ENCODE measurements at regions not wholly inside any gene's neighbourhood (a gene's known extent, or its start where the extent isn't known, plus 50 kb on each side); places are given as distances from the start of the nearest gene placed in this dataset.

- Histone ChIP-seq H4K20me1 (ENCODE audit: control insufficient read depth, insufficient read depth, low read length, poor library complexity, severe bottlenecking) (no peaks in the 10 kb centered on the region), H3K79me2 (ENCODE audit: control insufficient read depth, insufficient read depth, low read length) (no peaks in the 10 kb centered on the region), H3K4me1 (ENCODE audit: control insufficient read depth in 2 of 2, insufficient read depth in 2 of 2, low read length in 2 of 2) (no peaks in the 10 kb centered on the region), H2AFZ (ENCODE audit: insufficient read depth, low read depth, low read length, poor library complexity, severe bottlenecking) (no peak overlapping the region), H3K9me3 (ENCODE audit: control extremely low read depth in 1 of 3, control insufficient read depth in 2 of 3, insufficient read depth in 1 of 3, low read length in 2 of 3) (no peaks in the 10 kb centered on the region), H3K27ac (ENCODE audit: low read length in 2 of 2) (no peak overlapping the region), H3K27me3 (replicated peaks in 1 of 4; ENCODE audit: control extremely low read depth in 1 of 4, control insufficient read depth in 3 of 4, insufficient read depth in 4 of 4, low read length in 3 of 4) (no peaks in the 10 kb centered on the region), H3K4me3 (ENCODE audit: control extremely low read depth in 1 of 5, extremely low read depth in 1 of 5, insufficient read depth in 1 of 5, low read depth in 2 of 5, low read length in 4 of 5) (no peak overlapping the region), H3K4me2 (replicated peaks; ENCODE audit: low read depth, low read length, poor library complexity, severe bottlenecking) (no peak overlapping the region), H3K9ac (ENCODE audit: low read length) (no peak overlapping the region), H3K36me3 (replicated peaks in 1 of 2; ENCODE audit: control extremely low read depth in 1 of 2, control insufficient read depth in 1 of 2, extremely low read depth in 1 of 2, insufficient read depth in 2 of 2, low read length in 1 of 2) (no peaks in the 10 kb centered on the region)
- ATAC-seq (ENCODE audit: low read depth) (no peak), DNase-seq (no peak)
- H3K4me3 Mint-ChIP-seq = no peak overlapping the region
- TF ChIP-seq CTCF (IDR thresholded peaks at IDR 0.05) (no peak), EZH2 (IDR thresholded peaks at IDR 0.05; ENCODE audit: borderline replicate concordance, insufficient read depth, low read depth, low read length, poor library complexity, severe bottlenecking) (no peak)
- H3K27me3 Mint-ChIP-seq = no peaks in the 10 kb centered on the region
- POLR2A ChIA-PET = no interaction called here
- H3K27ac Mint-ChIP-seq = no peak overlapping the region
- intact Hi-C loops (cut with micrococcal nuclease) = no loop called here
- CTCF ChIA-PET = no interaction called here
- no peaks in the 10 kb centered on the region for H3K4me1 Mint-ChIP-seq
- H3K9me3 Mint-ChIP-seq (ENCODE audit: insufficient read depth) = no peaks in the 10 kb centered on the region
Measured at GRCh38 chr2:146189541-146189940, 1655.3 kb upstream of the ACVR2A start.

- H3K27me3 Mint-ChIP-seq = no peaks in the 10 kb centered on the region
- Histone ChIP-seq H4K20me1 (ENCODE audit: control insufficient read depth, insufficient read depth, low read length, poor library complexity, severe bottlenecking) (no peaks in the 10 kb centered on the region), H2AFZ (ENCODE audit: insufficient read depth, low read depth, low read length, poor library complexity, severe bottlenecking) (no peak overlapping the region), H3K27ac (ENCODE audit: low read length in 2 of 2) (no peak overlapping the region), H3K4me3 (ENCODE audit: control extremely low read depth in 1 of 5, extremely low read depth in 1 of 5, insufficient read depth in 1 of 5, low read depth in 2 of 5, low read length in 4 of 5) (no peak overlapping the region), H3K27me3 (replicated peaks in 1 of 4; ENCODE audit: control extremely low read depth in 1 of 4, control insufficient read depth in 3 of 4, insufficient read depth in 4 of 4, low read length in 3 of 4) (no peaks in the 10 kb centered on the region), H3K79me2 (ENCODE audit: control insufficient read depth, insufficient read depth, low read length) (no peaks in the 10 kb centered on the region), H3K4me2 (replicated peaks; ENCODE audit: low read depth, low read length, poor library complexity, severe bottlenecking) (no peak overlapping the region), H3K9ac (ENCODE audit: low read length) (no peak overlapping the region), H3K4me1 (ENCODE audit: control insufficient read depth in 2 of 2, insufficient read depth in 2 of 2, low read length in 2 of 2) (no peaks in the 10 kb centered on the region), H3K9me3 (ENCODE audit: control extremely low read depth in 1 of 3, control insufficient read depth in 2 of 3, insufficient read depth in 1 of 3, low read length in 2 of 3) (no peaks in the 10 kb centered on the region), H3K36me3 (replicated peaks in 1 of 2; ENCODE audit: control extremely low read depth in 1 of 2, control insufficient read depth in 1 of 2, extremely low read depth in 1 of 2, insufficient read depth in 2 of 2, low read length in 1 of 2) (no peaks in the 10 kb centered on the region)
- CTCF ChIA-PET = no interaction called here
- POLR2A ChIA-PET = no interaction called here
- WGBS (ENCODE audit: insufficient coverage) = no CpG with 5 or more reads among the region's 2 CpGs
- TF ChIP-seq EZH2 (IDR thresholded peaks at IDR 0.05; ENCODE audit: borderline replicate concordance, insufficient read depth, low read depth, low read length, poor library complexity, severe bottlenecking) = no peak
- TF ChIP-seq CTCF (IDR thresholded peaks at IDR 0.05) = no peak
- no peak overlapping the region for H3K27ac Mint-ChIP-seq
- peaks cover 9% of the 10 kb centered on the region for H3K9me3 Mint-ChIP-seq (ENCODE audit: insufficient read depth)
- intact Hi-C loops (cut with micrococcal nuclease) = no loop called here
- ATAC-seq (ENCODE audit: low read depth) = no peak
- DNase-seq = no peak
- no peak overlapping the region for H3K4me3 Mint-ChIP-seq
- no peaks in the 10 kb centered on the region for H3K4me1 Mint-ChIP-seq
Measured at GRCh38 chr2:146173934-146174333, 1654.0 kb upstream of the ZEB2 start.
